GM12874 (cell line): ENCODE measurements at regions not wholly inside any gene's neighbourhood (a gene's known extent, or its start where the extent isn't known, plus 50 kb on each side); places are given as distances from the start of the nearest gene placed in this dataset.

Experiments used
- TF ChIP-seq, protein P1 (sequence below): IDR thresholded peaks from 2 replicates; pipeline ENCODE4 v1.5.1; 2011; ENCODE audit warnings: low read depth, mild to moderate bottlenecking, control low read depth, low read length, moderate library complexity; ENCODE audit not compliant: insufficient read depth

DNA sequence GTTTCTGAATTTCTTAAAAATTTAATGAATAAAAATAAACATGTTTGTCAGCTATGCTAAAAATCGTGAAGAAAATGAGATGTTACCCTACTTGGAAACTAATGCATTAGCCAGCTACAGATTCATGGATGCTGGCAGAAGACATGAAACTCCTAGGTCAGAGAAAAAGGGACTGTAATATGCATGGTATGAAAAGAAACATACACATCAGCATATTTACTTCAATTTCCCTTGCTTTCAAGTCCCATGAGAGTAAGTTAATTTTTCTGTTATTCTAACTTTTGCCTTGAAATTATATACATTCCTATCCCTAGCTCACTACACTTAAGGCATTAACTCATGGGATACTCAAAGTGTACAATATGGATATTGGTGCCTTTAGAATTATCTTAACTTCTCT, 2041.4 kb upstream of the LRRTM1 start:
- TF ChIP-seq, protein P1, sequence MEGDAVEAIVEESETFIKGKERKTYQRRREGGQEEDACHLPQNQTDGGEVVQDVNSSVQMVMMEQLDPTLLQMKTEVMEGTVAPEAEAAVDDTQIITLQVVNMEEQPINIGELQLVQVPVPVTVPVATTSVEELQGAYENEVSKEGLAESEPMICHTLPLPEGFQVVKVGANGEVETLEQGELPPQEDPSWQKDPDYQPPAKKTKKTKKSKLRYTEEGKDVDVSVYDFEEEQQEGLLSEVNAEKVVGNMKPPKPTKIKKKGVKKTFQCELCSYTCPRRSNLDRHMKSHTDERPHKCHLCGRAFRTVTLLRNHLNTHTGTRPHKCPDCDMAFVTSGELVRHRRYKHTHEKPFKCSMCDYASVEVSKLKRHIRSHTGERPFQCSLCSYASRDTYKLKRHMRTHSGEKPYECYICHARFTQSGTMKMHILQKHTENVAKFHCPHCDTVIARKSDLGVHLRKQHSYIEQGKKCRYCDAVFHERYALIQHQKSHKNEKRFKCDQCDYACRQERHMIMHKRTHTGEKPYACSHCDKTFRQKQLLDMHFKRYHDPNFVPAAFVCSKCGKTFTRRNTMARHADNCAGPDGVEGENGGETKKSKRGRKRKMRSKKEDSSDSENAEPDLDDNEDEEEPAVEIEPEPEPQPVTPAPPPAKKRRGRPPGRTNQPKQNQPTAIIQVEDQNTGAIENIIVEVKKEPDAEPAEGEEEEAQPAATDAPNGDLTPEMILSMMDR, result no peak

GRCh38 chr2:82344670-82345069, 2040.1 kb upstream of the LRRTM1 start:
- TF ChIP-seq, protein P1, result no peak

- TF ChIP-seq, protein P1, result no peak
These were observed 2037.8 kb upstream of the LRRTM1 start for GRCh38 chr2:82342356-82342755.

DNA sequence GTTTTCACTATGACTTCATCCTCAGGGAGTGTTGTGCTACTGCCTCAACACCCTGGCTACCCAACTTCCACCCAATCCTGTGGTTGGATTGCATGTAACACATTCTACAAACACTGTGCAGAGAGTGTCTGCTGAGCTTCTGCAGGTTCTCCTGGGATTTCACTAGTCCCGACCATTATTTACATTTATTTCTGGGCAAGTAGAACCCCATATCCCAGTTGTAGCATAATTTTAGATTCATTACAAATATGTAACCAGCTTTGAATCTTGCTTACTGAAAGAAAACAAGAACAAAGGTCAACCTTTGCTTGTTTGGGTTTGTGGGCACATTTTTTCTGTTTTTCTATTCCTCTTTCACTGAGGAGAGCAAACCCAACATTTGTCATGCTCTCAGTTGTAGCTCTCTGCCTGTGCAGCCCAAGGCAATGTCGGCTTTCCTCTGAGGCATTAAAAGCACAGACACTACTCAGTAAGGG, 2036.1 kb upstream of the LRRTM1 start:
- TF ChIP-seq, protein P1, result no peak

GRCh38 chr2:82339805-82340204, 2035.3 kb upstream of the LRRTM1 start:
- TF ChIP-seq, protein P1, result no peak

- TF ChIP-seq, protein P1, result no peak
These were observed 2029.1 kb upstream of the LRRTM1 start for GRCh38 chr2:82333697-82334096.

GRCh38 chr2:82330155-82330554, 2025.6 kb upstream of the LRRTM1 start:
- TF ChIP-seq, protein P1, result no peak
